ENCODE measurements at regions not wholly inside any gene's neighbourhood (a gene's known extent, or its start where the extent isn't known, plus 50 kb on each side); places are given as distances from the start of the nearest gene placed in this dataset.
"Not testable (repeated sequence)": the region's sequence is repeated elsewhere in the genome, so short reads cannot be mapped to it uniquely, and the experiment has no call there.

DNA sequence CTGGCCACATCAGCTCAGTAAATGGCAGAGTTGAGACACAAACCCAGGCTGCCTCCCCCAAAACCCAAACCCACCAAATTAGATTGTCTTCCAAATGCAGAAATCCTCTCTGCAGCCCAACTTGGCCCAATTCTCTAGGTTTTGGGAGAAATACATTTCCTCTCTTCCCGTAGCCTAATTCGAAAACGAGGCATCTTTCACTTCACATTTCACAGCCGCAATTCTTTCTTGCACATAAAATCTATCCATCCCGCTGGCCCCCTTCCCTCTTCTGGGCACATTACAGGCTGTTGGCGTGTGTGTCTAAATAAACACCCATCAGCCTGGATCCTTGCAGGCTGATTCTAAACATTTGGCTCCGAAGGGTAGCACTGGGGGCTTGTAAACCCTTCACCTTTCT, 83.8 kb upstream of the VRK1 start:
- TF ChIP-seq GATA1 (IDR thresholded peaks at IDR 0.05; ENCODE audit: low read depth, low read length) (no peak), POLR2A (IDR thresholded peaks at IDR 0.05; ENCODE audit: low read length) (no peak)
- DNase-seq: no peak

DNA sequence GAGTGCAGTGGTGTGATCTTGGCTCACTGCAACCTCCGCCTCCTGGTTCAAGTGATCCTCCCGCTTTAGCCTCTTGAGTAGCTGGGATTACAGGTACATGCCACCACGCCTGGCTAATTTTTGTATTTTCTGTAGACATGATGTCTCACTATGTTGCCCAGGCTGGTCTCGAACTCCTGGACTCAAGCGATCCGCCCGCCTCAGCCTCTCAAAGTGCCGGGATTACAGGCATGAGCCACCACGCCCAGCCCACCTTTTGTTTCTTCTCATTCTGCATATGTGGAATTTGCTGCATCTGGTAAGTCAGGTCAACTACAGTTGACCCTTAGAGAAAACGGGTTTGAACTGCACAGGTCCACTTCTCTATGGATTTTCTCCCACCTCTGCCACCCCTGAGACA, 82.6 kb upstream of the VRK1 start:
- not testable (repeated sequence) for DNase-seq

DNA sequence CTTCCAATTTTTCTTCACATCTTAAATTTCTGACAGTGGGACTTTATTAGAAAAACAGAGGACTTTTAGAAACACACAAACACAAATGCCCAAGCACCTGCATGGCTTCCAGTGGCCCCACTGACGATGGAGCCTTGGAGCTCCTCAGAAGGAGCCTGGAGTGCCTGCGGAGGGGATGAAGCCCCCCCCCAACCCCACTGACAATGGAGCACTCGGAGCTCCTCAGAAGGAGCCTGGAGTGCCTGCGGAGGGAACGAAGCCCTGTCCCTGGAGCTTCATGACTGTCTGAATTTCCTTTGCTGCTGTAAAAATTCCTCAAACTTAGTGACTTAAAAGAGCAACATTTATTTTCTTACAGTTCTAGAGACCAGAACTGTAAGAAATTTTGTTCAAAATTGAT, 80.1 kb upstream of the VRK1 start:
- no peak for TF ChIP-seq POLR2A (IDR thresholded peaks at IDR 0.05; ENCODE audit: low read length)
- no peak for DNase-seq

DNA sequence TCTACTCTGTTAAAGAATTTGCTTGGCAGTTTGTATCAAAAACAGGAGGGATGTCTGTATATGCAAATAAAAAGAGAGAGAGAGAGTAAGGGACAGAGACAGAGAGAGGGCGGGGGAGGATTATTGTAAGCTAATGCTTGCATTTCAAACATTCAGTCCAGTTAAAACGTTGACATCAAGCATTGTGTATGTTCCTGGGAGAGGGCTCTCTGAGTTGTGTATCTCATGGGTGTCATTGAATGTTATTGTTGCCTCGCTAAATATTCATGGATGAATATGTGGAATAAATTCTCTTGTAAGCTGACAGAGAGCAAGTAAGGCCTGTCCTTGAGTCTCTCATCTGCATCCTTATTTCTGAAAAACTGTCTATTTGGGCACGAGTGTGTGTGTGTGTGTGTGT, 78.8 kb upstream of the VRK1 start:
- TF ChIP-seq GATA1 (IDR thresholded peaks at IDR 0.05; ENCODE audit: low read depth, low read length) (no peak), POLR2A (IDR thresholded peaks at IDR 0.05; ENCODE audit: low read length) (no peak)
- DNase-seq: no peak

DNA sequence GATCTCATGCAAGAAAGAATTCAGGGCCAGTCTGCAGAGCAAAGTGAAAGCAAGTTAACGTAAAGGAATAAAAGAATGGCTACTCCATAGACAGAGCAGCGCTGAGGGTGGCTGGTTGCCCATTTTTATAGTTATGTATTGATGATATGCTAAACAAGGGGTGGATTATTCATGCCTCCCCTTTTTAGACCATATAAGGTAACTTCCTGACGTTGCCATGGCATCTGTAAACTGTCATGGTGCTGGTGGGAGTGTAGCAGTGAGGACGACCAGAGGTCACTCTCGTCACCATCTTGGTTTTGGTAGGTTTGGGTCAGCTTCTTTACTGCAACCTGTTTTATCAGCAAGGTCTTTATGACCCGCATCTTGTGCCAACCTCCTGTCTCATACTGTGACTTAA, 76.5 kb upstream of the VRK1 start:
- not testable (repeated sequence) for DNase-seq

DNA sequence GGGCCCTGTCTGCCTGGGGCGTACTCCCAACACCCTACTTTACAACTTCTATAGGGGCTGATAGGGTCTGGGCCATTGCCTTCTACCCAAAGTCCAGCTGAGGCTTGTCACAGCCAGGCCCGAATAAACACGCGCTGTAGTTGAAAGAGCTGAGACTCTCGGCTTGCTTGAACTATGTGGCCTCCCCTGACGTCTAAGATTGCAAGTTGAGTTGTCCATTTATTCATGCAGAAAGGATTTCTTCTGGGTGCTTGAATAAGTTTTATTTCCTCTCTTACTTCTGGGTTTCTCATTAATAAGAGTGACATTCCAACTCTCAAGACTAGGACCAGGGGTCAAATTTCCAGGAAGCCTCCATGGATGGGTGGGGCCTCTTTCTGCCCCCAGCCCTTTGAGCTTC, 74.4 kb upstream of the VRK1 start:
- no peak for DNase-seq
- TF ChIP-seq GATA1 (IDR thresholded peaks at IDR 0.05; ENCODE audit: low read depth, low read length) (no peak), POLR2A (IDR thresholded peaks at IDR 0.05; ENCODE audit: low read length) (no peak)

DNA sequence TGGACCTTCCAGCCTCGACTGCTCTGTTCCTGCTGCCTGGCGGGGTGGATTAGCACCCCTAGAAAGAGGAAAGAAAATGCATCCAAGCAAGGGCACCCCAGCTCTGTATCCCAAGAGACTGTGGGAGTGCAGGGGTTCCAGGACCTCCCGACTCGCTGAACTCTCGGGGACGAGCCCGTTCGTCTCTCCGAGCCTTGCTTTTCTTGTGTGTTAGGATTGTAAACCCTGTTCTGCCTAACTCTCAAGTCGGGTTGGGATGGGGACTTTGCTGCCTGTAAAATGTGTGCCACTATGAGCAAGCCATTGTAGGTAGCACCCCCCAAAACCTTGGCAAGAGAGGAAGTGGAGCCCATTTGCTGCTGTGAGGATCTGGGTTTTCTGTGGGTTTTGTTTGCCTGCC, 73.2 kb upstream of the VRK1 start:
- DNase-seq: no peak
- TF ChIP-seq GATA1 (IDR thresholded peaks at IDR 0.05; ENCODE audit: low read depth, low read length) (no peak), POLR2A (IDR thresholded peaks at IDR 0.05; ENCODE audit: low read length) (no peak)

DNA sequence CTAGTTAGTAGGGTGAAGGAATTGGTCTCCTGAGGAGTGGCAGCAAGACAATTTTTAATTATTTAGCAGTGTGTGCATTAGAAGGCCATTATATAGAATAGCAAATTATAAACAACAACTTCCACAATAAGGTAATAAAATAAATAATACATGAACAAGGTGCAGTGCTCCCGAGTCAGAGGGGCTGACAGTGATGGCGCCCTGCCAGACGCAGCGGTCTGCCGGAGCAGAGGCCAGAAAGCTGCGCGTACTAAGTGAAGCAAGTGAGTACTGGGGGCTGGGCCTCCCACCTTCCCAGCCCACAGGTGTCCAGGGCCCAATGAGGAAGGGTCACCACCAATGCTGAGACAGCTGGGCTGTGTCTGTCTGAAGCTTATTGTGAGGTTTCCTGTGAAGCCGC, 72.0 kb upstream of the VRK1 start:
- TF ChIP-seq POLR2A (IDR thresholded peaks at IDR 0.05; ENCODE audit: low read length) (no peak), GATA1 (IDR thresholded peaks at IDR 0.05; ENCODE audit: low read depth, low read length) (no peak)
- no peak for DNase-seq

DNA sequence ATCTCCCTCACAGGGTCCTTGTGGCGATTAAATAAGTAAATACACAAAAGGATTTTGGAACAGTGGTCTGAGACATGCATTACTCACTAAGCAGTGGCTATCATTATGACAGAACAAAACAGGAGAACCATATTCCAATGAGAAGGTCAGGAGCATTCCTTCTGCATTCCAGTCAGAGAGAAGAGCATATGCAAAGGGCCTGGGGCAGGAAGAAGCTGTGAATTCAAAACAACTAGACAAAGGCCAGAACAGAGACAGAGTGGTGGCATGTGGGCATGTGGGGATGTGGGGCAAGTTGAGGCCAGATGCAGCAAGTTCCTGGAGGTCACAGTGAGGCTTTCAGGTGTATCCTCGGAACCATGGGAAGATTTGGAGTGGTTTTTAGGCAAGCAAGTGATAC, 70.1 kb upstream of the VRK1 start:
- DNase-seq: no peak
- TF ChIP-seq GATA1 (IDR thresholded peaks at IDR 0.05; ENCODE audit: low read depth, low read length) (no peak), POLR2A (IDR thresholded peaks at IDR 0.05; ENCODE audit: low read length) (no peak)

DNA sequence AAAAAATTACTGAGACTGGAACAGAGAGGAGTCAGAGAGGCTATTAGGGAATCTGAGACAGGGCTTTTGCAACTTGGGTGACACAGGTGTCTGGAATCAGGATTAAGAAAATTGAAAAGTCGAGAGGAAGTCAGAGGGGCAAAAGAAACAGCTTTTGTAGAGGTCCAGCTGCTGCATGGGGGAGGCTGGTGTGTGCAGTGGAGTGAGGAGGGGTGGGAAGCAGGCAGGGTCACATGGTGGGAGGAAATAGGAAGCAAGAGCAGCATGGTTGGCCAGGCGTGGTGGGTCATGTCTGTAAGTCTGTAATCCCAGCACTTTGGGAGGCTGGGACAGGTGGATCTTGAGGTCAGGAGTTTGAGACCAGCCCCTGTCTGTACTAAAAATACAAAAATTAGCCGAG, 69.7 kb upstream of the VRK1 start:
- no peak for DNase-seq
- TF ChIP-seq GATA1 (IDR thresholded peaks at IDR 0.05; ENCODE audit: low read depth, low read length): no peak
- no peak for TF ChIP-seq POLR2A (IDR thresholded peaks at IDR 0.05; ENCODE audit: low read length)

DNA sequence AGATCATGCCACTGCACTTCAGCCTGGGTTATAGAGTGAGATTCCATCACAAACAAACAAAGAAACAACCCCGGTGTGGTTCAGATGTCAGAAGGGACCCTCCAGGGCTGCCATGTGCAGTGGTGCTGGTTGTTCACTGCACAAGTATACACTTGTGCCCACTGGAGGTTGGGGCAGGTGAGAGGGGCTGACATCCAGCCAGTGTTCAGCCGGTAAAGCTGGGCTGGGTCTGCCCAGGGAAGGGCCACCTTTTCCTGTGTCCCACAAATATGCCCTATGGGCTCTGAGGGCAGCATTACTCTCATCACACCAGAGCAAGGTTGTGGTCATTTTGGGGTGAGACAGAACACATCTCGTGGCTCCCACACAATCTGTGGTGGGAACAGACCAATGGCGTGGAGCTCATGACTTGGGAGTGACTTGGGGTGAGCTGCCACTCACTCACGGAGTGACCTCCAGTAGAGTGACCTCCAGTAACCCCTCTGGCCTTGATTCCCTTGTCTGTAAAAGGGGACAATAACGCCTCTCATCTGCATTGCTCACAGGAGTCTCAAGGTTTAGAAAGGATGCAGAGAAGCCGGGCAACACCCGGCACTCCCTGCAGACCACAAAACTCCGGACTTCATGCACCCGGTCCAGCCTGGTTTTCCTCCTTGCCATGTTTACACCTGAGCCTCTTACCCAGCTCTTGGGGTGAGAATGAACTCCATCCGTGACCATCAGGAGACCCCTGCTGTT, 69.0 kb upstream of the VRK1 start:
- DNase-seq: no peak
- TF ChIP-seq GATA1 (IDR thresholded peaks at IDR 0.05; ENCODE audit: low read depth, low read length) (no peak), POLR2A (IDR thresholded peaks at IDR 0.05; ENCODE audit: low read length) (no peak)

DNA sequence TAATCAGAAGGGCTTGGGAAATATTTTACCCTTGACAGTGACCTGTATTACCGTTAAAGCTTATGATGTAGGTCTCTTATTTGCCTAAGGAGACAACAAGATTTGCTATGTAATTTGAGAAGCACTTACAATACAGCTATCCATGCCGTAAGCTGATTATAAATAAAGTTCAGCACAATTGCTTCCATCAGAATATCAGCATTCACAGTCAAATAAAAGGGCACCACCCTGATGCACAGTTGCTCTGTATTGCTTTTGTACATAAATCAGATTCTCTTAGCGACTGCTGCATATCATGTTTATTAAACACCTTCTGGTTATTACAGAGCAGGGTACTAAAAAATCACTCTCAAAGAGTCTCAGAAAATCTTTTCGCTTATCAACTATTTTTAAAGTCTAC, 67.3 kb upstream of the VRK1 start:
- TF ChIP-seq POLR2A (IDR thresholded peaks at IDR 0.05; ENCODE audit: low read length) (no peak), GATA1 (IDR thresholded peaks at IDR 0.05; ENCODE audit: low read depth, low read length) (no peak)
- no peak for DNase-seq

DNA sequence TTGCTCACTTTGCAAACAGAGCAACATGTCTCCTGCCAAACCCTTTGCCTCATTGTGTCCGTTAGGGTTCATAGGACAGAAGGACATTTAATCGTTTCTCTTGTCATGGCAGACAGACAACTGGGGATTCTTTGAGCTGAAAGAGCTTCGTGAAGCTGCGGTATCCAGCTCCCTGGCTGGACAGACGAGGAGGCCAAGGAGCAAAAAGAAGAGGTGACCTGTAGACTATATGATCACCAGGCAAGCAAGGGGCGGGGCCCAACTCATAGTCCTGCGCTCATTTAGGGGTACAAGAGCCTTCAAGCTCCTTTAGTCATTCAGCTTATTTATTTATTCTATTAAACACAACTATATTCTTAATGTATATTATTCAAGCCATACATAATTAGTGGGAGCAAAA, 66.8 kb upstream of the VRK1 start:
- no peak for DNase-seq
- TF ChIP-seq POLR2A (IDR thresholded peaks at IDR 0.05; ENCODE audit: low read length): no peak
- TF ChIP-seq GATA1 (IDR thresholded peaks at IDR 0.05; ENCODE audit: low read depth, low read length): no peak

DNA sequence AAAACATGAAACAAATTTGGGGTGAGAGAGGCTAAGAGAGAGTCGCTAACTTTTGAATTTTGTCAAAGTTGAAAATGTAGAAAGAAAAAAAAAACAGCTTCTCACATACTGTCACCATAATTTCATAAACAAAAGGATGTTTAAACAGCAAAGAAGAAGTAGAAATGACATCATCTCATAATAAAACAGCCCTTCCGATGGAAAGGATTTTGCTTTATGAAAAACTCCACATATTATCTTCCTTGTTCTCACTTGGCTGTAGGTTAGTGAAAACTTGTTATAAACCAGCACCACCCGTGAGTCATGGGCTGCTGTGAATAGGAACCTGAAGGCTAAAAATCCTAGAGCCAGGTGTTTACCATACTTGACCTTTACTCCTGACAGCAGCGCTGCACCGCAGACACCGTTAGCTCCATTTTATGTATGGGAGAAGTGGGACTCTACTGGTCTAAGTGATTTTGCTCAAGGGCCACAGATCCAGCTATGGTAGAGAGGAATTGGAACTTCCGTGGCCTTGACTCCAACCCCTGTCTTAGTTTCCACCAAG, 63.0 kb upstream of the VRK1 start:
- TF ChIP-seq POLR2A (IDR thresholded peaks at IDR 0.05; ENCODE audit: low read length) (no peak), GATA1 (IDR thresholded peaks at IDR 0.05; ENCODE audit: low read depth, low read length) (no peak)
- no peak for DNase-seq

DNA sequence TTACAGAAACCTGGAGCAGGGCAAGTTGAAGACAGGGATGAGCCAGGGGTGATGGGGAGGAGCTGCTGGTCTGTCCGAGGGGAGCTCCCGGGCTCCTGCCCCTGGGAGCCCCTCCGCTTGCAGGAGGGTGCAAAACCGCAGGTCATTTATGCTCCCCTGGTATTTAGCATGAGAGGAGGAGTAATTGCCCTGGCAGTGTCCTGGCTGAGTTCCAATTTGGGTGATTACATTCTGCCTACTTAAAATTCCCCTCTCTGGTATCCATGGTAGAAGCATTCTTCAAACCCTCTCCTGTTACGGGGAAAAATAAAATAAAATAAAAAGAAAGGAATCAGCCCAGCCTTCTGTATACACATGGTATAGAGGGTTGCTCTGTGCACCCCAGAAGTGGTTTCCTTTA, 61.7 kb upstream of the VRK1 start:
- TF ChIP-seq GATA1 (IDR thresholded peaks at IDR 0.05; ENCODE audit: low read depth, low read length) (no peak), POLR2A (IDR thresholded peaks at IDR 0.05; ENCODE audit: low read length) (no peak)
- no peak for DNase-seq

DNA sequence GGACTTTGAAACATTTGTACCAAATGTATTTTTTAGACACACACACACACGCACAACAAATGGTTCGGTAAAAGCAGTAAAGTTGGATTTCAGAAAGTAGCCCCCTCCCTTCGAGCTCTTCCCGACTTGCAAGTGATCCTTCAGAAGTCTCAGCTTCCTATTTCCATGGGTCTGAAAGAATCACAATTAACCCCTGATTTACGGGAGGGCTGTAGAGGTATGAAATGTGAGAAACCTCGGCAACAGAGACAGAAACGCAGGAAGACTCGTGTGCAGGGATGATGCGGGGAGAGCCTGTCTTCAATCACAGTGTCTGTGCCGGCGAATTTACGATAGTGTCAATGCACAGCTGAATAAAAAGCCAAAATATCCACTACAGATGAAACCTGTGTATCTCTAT, 60.7 kb upstream of the VRK1 start:
- TF ChIP-seq POLR2A (IDR thresholded peaks at IDR 0.05; ENCODE audit: low read length) (no peak), GATA1 (IDR thresholded peaks at IDR 0.05; ENCODE audit: low read depth, low read length) (no peak)
- DNase-seq: no peak

Data from erythroblast (primary cell).